Gastroesophageal sphincter (tissue), 4 donors: ENCODE measurements at regions not wholly inside any gene's neighbourhood (a gene's known extent, or its start where the extent isn't known, plus 50 kb on each side); places are given as distances from the start of the nearest gene placed in this dataset.

ENCODE experiments used
- ATAC-seq: fragments of 150-250 bp; one replicate; pipeline ENCODE4 v1.9.1; 2016; ENCODE audit warnings: mild to moderate bottlenecking, moderate library complexity
- H3K27ac ChIP-seq, 4 donors: fragments of 200-600 bp; sonication (generic) in 3 of 4; 1 replicate in 3 of 4; 2 replicates in 1 of 4; pipeline ENCODE4 v1.5.1; 2016 to 2019
- H3K27me3 ChIP-seq: fragments of 200-600 bp; sonication (generic); one replicate; pipeline ENCODE4 v1.5.1; 2019
- H3K36me3 ChIP-seq, 2 donors: fragments of 200-600 bp; sonication (generic); one replicate each; pipeline ENCODE4 v1.5.1; 2019; ENCODE audit warnings: control low read depth in 1 of 2
- H3K4me1 ChIP-seq, 3 donors: fragments of 200-600 bp; sonication (generic); 1 replicate in 2 of 3; 2 replicates in 1 of 3; pipeline ENCODE4 v1.5.1; 2016 to 2019; ENCODE audit warnings: control low read depth in 2 of 3
- H3K4me3 ChIP-seq, 2 donors: fragments of 200-600 bp; sonication (generic); one replicate each; pipeline ENCODE4 v1.5.1; 2019; ENCODE audit warnings: mild to moderate bottlenecking in 1 of 2, moderate library complexity in 1 of 2
- H3K9me3 ChIP-seq, 3 donors: fragments of 200-600 bp; sonication (generic); one replicate each; pipeline ENCODE4 v1.5.1; 2017 to 2019; ENCODE audit warnings: control low read depth in 2 of 3
- CTCF ChIP-seq, 4 experiments: fragments of 200-600 bp in 2 of 4; fragments of 450-650 bp in 2 of 4; sonication (generic) in 1 of 4; IDR thresholded peaks; one replicate each; pipeline ENCODE4 v1.5.1; 2017 to 2019; ENCODE audit warnings: antibody characterized with exemption in 4 of 4, mild to moderate bottlenecking in 2 of 4, moderate library complexity in 2 of 4
- EP300 ChIP-seq: sonication (generic); formaldehyde crosslinking; IDR thresholded peaks from one replicate; pipeline ENCODE4 v1.6.1; 2017; ENCODE audit warnings: antibody characterized with exemption, mild to moderate bottlenecking
- POLR2A ChIP-seq, 2 donors: fragments of 450-650 bp; IDR thresholded peaks; one replicate each; pipeline ENCODE4 v1.6.1; 2017; ENCODE audit warnings: antibody characterized with exemption in 2 of 2, mild to moderate bottlenecking in 2 of 2, moderate library complexity in 1 of 2
- POLR2AphosphoS5 ChIP-seq: sonication (generic); formaldehyde crosslinking; IDR thresholded peaks from one replicate; pipeline ENCODE4 v1.6.1; 2017; ENCODE audit warnings: antibody characterized with exemption
- WGBS, 2 donors: methylation state at CpG; one replicate each; pipeline ENCODE4 v1.1.5; 2018; ENCODE audit warnings: low coverage in 1 of 2; 5-methylcytosine and 5-hydroxymethylcytosine counted together

- Histone ChIP-seq H3K4me1 (peaks cover 0 to 10% (median 0%) of the 10 kb centered on the region in 3 donors), H3K9me3 (no peaks in the 10 kb centered on the region), H3K27ac (no peak overlapping the region), H3K27me3 (no peaks in the 10 kb centered on the region), H3K36me3 (no peaks in the 10 kb centered on the region), H3K4me3 (no peak overlapping the region)
- no peak for TF ChIP-seq POLR2A (IDR thresholded peaks at IDR 0.05)
- TF ChIP-seq POLR2AphosphoS5: no peak
- TF ChIP-seq CTCF (IDR thresholded peaks at IDR 0.05): no peak
- no peak for TF ChIP-seq EP300
- no peak for ATAC-seq
- 83 to 100% methylated on average over 1 of the region's 1 CpG for WGBS, 2 donors
These were observed 482.3 kb upstream of the JARID2 start for GRCh38 chr6:14763616-14764015.

- 94 to 100% methylated on average over 3 to 4 of the region's 6 CpGs for WGBS, 2 donors
These were observed 480.8 kb upstream of the JARID2 start for GRCh38 chr6:14765106-14765505.

GRCh38 chr6:14765721-14766390 lies 480.0 kb upstream of the JARID2 start:
- no peak for TF ChIP-seq POLR2AphosphoS5
- no peak for TF ChIP-seq CTCF (IDR thresholded peaks at IDR 0.05)
- no peak for TF ChIP-seq POLR2A (IDR thresholded peaks at IDR 0.05)
- no peak for TF ChIP-seq EP300
- H3K4me3 ChIP-seq: no peak overlapping the region
- H3K27ac ChIP-seq: no peak overlapping the region
- peaks cover 0 to 10% (median 0%) of the 10 kb centered on the region in 3 donors for H3K4me1 ChIP-seq
- H3K27me3 ChIP-seq: no peaks in the 10 kb centered on the region
- no peak for ATAC-seq
- 85 to 95% methylated on average over 2 to 3 of the region's 3 CpGs for WGBS, 2 donors
- no peaks in the 10 kb centered on the region for H3K36me3 ChIP-seq
- H3K9me3 ChIP-seq: no peaks in the 10 kb centered on the region

More at GRCh38 chr6:14765106-14765505, 480.8 kb upstream of the JARID2 start:
- Histone ChIP-seq H3K27me3 (no peaks in the 10 kb centered on the region), H3K36me3 (no peaks in the 10 kb centered on the region), H3K4me1 (peaks cover 0 to 10% (median 0%) of the 10 kb centered on the region in 3 donors), H3K27ac (no peak overlapping the region), H3K4me3 (no peak overlapping the region), H3K9me3 (no peaks in the 10 kb centered on the region)
- TF ChIP-seq POLR2AphosphoS5: no peak
- TF ChIP-seq POLR2A (IDR thresholded peaks at IDR 0.05): no peak
- no peak for TF ChIP-seq EP300
- TF ChIP-seq CTCF (IDR thresholded peaks at IDR 0.05): no peak
- ATAC-seq: no peak

- TF ChIP-seq EP300 (no peak), POLR2A (IDR thresholded peaks at IDR 0.05) (no peak), POLR2AphosphoS5 (no peak), CTCF (IDR thresholded peaks at IDR 0.05) (no peak)
- Histone ChIP-seq H3K4me1 (peaks cover 0 to 10% (median 0%) of the 10 kb centered on the region in 3 donors), H3K36me3 (no peaks in the 10 kb centered on the region), H3K9me3 (no peaks in the 10 kb centered on the region), H3K27ac (no peak overlapping the region), H3K4me3 (no peak overlapping the region), H3K27me3 (no peaks in the 10 kb centered on the region)
- WGBS, 2 donors: 89 to 90% methylated on average over 8 of the region's 8 CpGs
- ATAC-seq: no peak
These were observed 479.4 kb upstream of the JARID2 start for GRCh38 chr6:14766391-14766994.

- Histone ChIP-seq H3K9me3 (no peaks in the 10 kb centered on the region), H3K4me3 (no peak overlapping the region), H3K36me3 (no peaks in the 10 kb centered on the region), H3K27ac (no peak overlapping the region), H3K27me3 (no peaks in the 10 kb centered on the region), H3K4me1 (peaks cover 0 to 10% (median 0%) of the 10 kb centered on the region in 3 donors)
- WGBS, 2 donors: 37 to 48% methylated on average over 4 to 5 of the region's 5 CpGs
- TF ChIP-seq POLR2A (IDR thresholded peaks at IDR 0.05): no peak
- no peak for TF ChIP-seq EP300
- TF ChIP-seq POLR2AphosphoS5: no peak
- no peak for TF ChIP-seq CTCF (IDR thresholded peaks at IDR 0.05)
- ATAC-seq: no peak
These were observed 478.6 kb upstream of the JARID2 start for GRCh38 chr6:14767226-14767625.
